Keratinocyte (primary cell): ENCODE measurements at regions not wholly inside any gene's neighbourhood (a gene's known extent, or its start where the extent isn't known, plus 50 kb on each side); places are given as distances from the start of the nearest gene placed in this dataset.

ENCODE experiments used
- DNase-seq: peaks from one replicate; pipeline ENCODE4 v3.0.0-alpha.2; 2011; ENCODE audit warnings: low read depth, missing footprints, low spot score
- FAIRE-seq: peaks from 2 replicates; lab custom pipeline; 2011; peaks lifted over from hg19 to GRCh38; lab: Jason Lieb, UNC
- H2AFZ ChIP-seq: 2 replicates; pipeline ENCODE4 v1.6.0; 2012; ENCODE audit warnings: low read length, control low read depth, inconsistent platforms; ENCODE audit not compliant: control insufficient read depth
- H3K27ac ChIP-seq: 2 replicates; pipeline ENCODE4 v1.5.1; 2011; ENCODE audit warnings: low read length; ENCODE audit not compliant: control insufficient read depth, insufficient read depth
- H3K27me3 ChIP-seq: 3 replicates; pipeline ENCODE4 v1.6.0; 2011; ENCODE audit warnings: low read length; ENCODE audit not compliant: control insufficient read depth, insufficient read depth; ENCODE audit errors: extremely low read depth
- H3K36me3 ChIP-seq, 2 experiments: 2 replicates in 1 of 2; 3 replicates in 1 of 2; pipeline ENCODE4 v1.5.1; 2011; ENCODE audit warnings: low read length in 2 of 2, mild to moderate bottlenecking in 1 of 2; ENCODE audit not compliant: control insufficient read depth in 2 of 2, insufficient read depth in 2 of 2; ENCODE audit errors: extremely low read depth in 1 of 2
- H3K4me1 ChIP-seq: 3 replicates; pipeline ENCODE4 v1.5.1; 2011; ENCODE audit warnings: low read length; ENCODE audit not compliant: control insufficient read depth, insufficient read depth; ENCODE audit errors: extremely low read depth
- H3K4me2 ChIP-seq: 3 replicates; pipeline ENCODE4 v1.6.0; 2011; ENCODE audit warnings: low read depth, low read length; ENCODE audit not compliant: control insufficient read depth, insufficient read depth; ENCODE audit errors: extremely low read depth
- H3K4me3 ChIP-seq, 3 experiments: fragments of 200-600 bp in 1 of 3; sonication (generic) in 1 of 3; 2 replicates in 2 of 3; 3 replicates in 1 of 3; pipeline ENCODE4 v1.5.1; 2011 to 2016; ENCODE audit warnings: low read length in 3 of 3, mild to moderate bottlenecking in 3 of 3, control low read depth in 2 of 3, inconsistent platforms in 1 of 3, low read depth in 1 of 3, mixed read lengths in 1 of 3, mixed run types in 1 of 3, moderate library complexity in 1 of 3; ENCODE audit not compliant: control insufficient read depth in 2 of 3, insufficient read depth in 2 of 3; ENCODE audit errors: extremely low read depth in 1 of 3
- H3K79me2 ChIP-seq: 2 replicates; pipeline ENCODE4 v1.6.0; 2012; ENCODE audit warnings: low read length; ENCODE audit not compliant: control insufficient read depth, insufficient read depth
- H3K9ac ChIP-seq: 3 replicates; pipeline ENCODE4 v1.6.0; 2011; ENCODE audit warnings: low read length; ENCODE audit not compliant: control insufficient read depth, insufficient read depth; ENCODE audit errors: extremely low read depth
- H3K9me1 ChIP-seq: 3 replicates; pipeline ENCODE4 v1.6.0; 2011; ENCODE audit warnings: low read length; ENCODE audit not compliant: control insufficient read depth, insufficient read depth; ENCODE audit errors: extremely low read depth
- H3K9me3 ChIP-seq: 2 replicates; pipeline ENCODE4 v1.5.1; 2012; ENCODE audit warnings: low read depth, low read length; ENCODE audit not compliant: control insufficient read depth
- H4K20me1 ChIP-seq: 3 replicates; pipeline ENCODE4 v1.6.0; 2011; ENCODE audit warnings: low read length; ENCODE audit not compliant: control insufficient read depth, insufficient read depth; ENCODE audit errors: extremely low read depth
- EZH2 ChIP-seq: IDR thresholded peaks from one replicate; pipeline ENCODE4 v1.6.1; 2012; ENCODE audit warnings: inconsistent platforms, mild to moderate bottlenecking, low read length, moderate library complexity
- dilution Hi-C: fragments of 300-500 bp; cut with MboI; formaldehyde crosslinking; loops from one replicate; pipeline ENCODE4 v1.7.0; 2020; ENCODE audit warnings: low sequenced_read_pairs; ENCODE audit not compliant: extremely low pct_ligation_motif_present
- TF ChIP-seq, protein P1 (sequence below), 3 experiments: IDR thresholded peaks in 1 of 3; conservative IDR thresholded peaks in 1 of 3; optimal IDR thresholded peaks in 1 of 3; 2 replicates in 2 of 3; 3 replicates in 1 of 3; pipeline versions ENCODE3 to v1.5.1; 2011; ENCODE audit warnings: low read length in 3 of 3, mild to moderate bottlenecking in 3 of 3, moderate library complexity in 2 of 3, control low read depth in 1 of 3, inconsistent platforms in 1 of 3; ENCODE audit not compliant: insufficient read depth in 2 of 3; ENCODE audit errors: extremely low read depth in 1 of 3

DNA sequence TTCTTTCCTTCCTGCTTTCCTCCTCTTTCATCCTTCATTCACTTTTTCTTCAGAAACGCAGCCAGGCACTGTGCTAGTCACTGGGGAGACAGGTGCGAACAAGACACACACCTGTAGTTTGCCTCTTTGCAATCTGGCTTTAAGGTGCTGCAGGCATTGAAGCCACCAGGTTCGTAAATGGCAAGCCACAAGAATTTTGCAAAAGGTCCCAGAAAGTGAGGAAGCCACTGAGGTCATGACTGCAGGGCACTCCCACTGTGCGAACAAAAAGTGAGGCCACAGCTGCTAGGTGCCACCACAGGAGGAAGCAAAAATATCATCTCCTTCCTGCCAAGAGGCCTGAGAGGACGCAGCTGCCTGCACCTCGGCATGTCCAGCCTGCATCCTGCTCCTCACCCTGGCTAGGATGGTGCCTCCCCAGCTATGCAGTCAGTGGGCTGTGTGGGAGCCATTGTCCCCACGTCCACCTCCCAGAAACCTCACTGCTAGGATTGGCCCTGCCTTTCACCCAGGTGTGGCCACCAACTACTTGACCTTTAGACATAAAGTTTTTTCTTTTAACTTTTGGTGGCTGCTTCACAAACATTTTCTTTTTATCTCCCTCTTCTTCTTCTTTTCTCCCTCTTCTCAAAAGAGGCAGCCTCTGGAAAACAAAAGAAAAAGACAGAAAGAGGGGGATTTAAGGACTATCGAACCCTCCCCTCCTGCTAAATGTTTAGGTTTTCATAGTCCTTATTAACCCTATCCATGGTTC, 230.8 kb downstream of the BCAS1 start:
- H2AFZ ChIP-seq = no peak overlapping the region
- dilution Hi-C loops = no loop called here

DNA sequence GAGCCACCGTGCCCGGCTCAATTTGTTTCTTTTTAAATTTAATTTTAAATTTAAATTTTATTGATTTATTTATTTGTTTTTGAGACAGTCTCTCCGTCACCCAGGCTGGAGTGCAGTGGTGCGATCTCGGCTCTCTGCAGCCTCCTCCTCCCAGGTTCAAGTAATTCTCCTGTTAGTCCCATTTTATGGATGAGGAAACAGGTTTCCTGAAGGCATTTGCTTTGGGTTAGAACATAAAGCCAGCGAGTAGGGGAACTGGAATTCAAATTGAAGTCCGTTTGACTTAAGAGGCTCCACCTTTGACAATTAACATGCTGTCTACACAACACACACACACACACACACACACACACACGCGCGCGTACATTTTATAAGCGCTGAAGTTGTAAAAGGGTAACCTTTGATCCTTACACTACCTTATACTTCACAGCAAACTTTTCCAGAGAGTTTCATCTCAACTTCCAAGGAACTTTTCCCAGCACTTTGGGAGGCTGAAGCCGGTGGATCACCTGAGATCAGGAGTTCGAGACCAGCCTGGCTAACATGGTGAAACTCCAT, 232.0 kb downstream of the BCAS1 start:
- no peaks in the 10 kb centered on the region for H3K27me3 ChIP-seq
- dilution Hi-C loops = no loop called here
- H3K9me1 ChIP-seq = no peaks in the 10 kb centered on the region
- H3K27ac ChIP-seq = no peak overlapping the region
- FAIRE-seq = no peak
- no peaks in the 10 kb centered on the region for H3K36me3 ChIP-seq
- H3K9ac ChIP-seq = no peak overlapping the region
- peaks cover 17% of the 10 kb centered on the region for H3K4me1 ChIP-seq
- TF ChIP-seq, protein P1, sequence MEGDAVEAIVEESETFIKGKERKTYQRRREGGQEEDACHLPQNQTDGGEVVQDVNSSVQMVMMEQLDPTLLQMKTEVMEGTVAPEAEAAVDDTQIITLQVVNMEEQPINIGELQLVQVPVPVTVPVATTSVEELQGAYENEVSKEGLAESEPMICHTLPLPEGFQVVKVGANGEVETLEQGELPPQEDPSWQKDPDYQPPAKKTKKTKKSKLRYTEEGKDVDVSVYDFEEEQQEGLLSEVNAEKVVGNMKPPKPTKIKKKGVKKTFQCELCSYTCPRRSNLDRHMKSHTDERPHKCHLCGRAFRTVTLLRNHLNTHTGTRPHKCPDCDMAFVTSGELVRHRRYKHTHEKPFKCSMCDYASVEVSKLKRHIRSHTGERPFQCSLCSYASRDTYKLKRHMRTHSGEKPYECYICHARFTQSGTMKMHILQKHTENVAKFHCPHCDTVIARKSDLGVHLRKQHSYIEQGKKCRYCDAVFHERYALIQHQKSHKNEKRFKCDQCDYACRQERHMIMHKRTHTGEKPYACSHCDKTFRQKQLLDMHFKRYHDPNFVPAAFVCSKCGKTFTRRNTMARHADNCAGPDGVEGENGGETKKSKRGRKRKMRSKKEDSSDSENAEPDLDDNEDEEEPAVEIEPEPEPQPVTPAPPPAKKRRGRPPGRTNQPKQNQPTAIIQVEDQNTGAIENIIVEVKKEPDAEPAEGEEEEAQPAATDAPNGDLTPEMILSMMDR (optimal IDR thresholded peaks at IDR 0.05 in 1 of 3, IDR thresholded peaks at IDR 0.05 in 1 of 3, conservative IDR thresholded peaks at IDR 0.05 in 1 of 3; ENCODE audit: extremely low read depth in 1 of 3, insufficient read depth in 2 of 3, low read length in 3 of 3) = no peak
- TF ChIP-seq EZH2 = no peak
- no peaks in the 10 kb centered on the region for H3K9me3 ChIP-seq
- H3K79me2 ChIP-seq = no peaks in the 10 kb centered on the region
- no peak for DNase-seq
- H3K4me2 ChIP-seq = no peak overlapping the region
- H3K4me3 ChIP-seq = no peak overlapping the region
- H2AFZ ChIP-seq = no peak overlapping the region
- H4K20me1 ChIP-seq = no peaks in the 10 kb centered on the region

More for the DNA sequence above, 230.8 kb downstream of the BCAS1 start:
- H3K27ac ChIP-seq = no peak overlapping the region
- H3K9me3 ChIP-seq = no peaks in the 10 kb centered on the region
- no peak overlapping the region for H3K4me3 ChIP-seq
- DNase-seq (no peak), FAIRE-seq (no peak)
- no peaks in the 10 kb centered on the region for H3K9me1 ChIP-seq
- peaks cover 10% of the 10 kb centered on the region for H3K4me1 ChIP-seq
- no peaks in the 10 kb centered on the region for H3K27me3 ChIP-seq
- no peaks in the 10 kb centered on the region for H4K20me1 ChIP-seq
- no peaks in the 10 kb centered on the region for H3K36me3 ChIP-seq
- no peak overlapping the region for H3K9ac ChIP-seq
- H3K4me2 ChIP-seq = no peak overlapping the region
- no peaks in the 10 kb centered on the region for H3K79me2 ChIP-seq
- TF ChIP-seq EZH2 = no peak
- TF ChIP-seq, protein P1 (optimal IDR thresholded peaks at IDR 0.05 in 1 of 3, IDR thresholded peaks at IDR 0.05 in 1 of 3, conservative IDR thresholded peaks at IDR 0.05 in 1 of 3; ENCODE audit: extremely low read depth in 1 of 3, insufficient read depth in 2 of 3, low read length in 3 of 3) = no peak
